ENCODE measurements at regions not wholly inside any gene's neighbourhood (a gene's known extent, or its start where the extent isn't known, plus 50 kb on each side); places are given as distances from the start of the nearest gene placed in this dataset.
"Not testable (repeated sequence)": the region's sequence is repeated elsewhere in the genome, so short reads cannot be mapped to it uniquely, and the experiment has no call there.

DNA sequence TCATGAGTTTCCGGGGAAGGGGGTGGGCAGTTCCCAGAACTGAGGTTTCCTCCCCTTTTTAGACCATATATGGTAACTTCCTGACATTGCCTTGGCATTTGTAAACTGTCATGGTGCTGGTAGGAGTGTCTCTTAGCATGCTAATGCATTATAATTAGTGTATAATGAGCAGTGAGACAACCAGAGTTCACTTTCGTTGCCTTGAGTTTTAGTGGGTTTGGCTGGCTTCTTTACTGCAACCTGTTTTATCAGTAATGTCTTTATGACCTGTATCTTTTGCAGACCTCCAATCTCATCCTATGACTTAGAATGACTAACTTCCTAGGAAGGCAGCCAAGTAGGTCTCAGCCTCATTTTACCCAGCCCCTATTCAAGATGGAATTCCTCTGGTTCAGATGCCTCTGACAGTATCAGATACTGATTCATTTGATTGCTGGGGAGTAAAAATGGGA lies 447.3 kb downstream of the XIRP2 start:
- no peak overlapping the region for H3K4me3 Mint-ChIP-seq
- TF ChIP-seq, protein P1, sequence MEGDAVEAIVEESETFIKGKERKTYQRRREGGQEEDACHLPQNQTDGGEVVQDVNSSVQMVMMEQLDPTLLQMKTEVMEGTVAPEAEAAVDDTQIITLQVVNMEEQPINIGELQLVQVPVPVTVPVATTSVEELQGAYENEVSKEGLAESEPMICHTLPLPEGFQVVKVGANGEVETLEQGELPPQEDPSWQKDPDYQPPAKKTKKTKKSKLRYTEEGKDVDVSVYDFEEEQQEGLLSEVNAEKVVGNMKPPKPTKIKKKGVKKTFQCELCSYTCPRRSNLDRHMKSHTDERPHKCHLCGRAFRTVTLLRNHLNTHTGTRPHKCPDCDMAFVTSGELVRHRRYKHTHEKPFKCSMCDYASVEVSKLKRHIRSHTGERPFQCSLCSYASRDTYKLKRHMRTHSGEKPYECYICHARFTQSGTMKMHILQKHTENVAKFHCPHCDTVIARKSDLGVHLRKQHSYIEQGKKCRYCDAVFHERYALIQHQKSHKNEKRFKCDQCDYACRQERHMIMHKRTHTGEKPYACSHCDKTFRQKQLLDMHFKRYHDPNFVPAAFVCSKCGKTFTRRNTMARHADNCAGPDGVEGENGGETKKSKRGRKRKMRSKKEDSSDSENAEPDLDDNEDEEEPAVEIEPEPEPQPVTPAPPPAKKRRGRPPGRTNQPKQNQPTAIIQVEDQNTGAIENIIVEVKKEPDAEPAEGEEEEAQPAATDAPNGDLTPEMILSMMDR (IDR thresholded peaks at IDR 0.05), result no peak

DNA sequence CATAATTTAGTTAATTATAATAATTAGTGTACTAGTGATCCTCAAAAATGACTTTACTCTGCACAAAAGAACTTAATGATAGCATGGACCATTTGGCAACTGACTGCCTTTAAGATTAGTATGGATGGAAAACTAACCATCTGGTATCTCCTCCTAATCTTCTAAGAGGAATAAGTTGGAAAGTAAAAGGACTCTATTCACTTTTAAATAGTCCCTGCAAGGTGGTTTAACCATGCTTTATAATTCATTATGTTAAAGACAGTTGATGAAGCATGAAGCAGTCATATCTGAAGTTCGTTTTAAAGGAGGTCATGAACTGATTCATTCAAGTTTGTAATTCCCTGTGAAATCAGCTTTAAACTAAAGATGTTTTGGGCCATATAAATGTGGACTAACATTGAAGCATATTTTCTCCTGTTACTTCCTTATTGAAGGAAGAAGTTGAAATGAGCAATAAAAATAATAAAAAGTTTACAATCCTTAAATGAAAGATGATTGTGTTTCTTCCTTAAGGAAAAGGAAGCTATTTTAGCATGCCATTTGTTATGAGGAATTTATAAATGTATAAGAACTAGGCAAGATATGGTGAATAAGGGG lies 446.0 kb downstream of the XIRP2 start:
- Mint-ChIP-seq H3K4me1 (ENCODE audit: low read depth) (no peaks in the 10 kb centered on the region), H3K36me3 (ENCODE audit: low read depth) (no peaks in the 10 kb centered on the region), H3K9me3 (peaks cover 32% of the 10 kb centered on the region), H3K4me3 (no peak overlapping the region), H3K27me3 (ENCODE audit: insufficient read depth) (no peaks in the 10 kb centered on the region), H3K27ac (no peak overlapping the region)
- TF ChIP-seq, protein P1 (IDR thresholded peaks at IDR 0.05), result no peak
- no peak for DNase-seq

More for the DNA sequence above, 447.3 kb downstream of the XIRP2 start:
- Mint-ChIP-seq H3K9me3 (peaks cover 28% of the 10 kb centered on the region), H3K27ac (no peak overlapping the region), H3K36me3 (ENCODE audit: low read depth) (no peaks in the 10 kb centered on the region), H3K4me1 (ENCODE audit: low read depth) (no peaks in the 10 kb centered on the region), H3K27me3 (ENCODE audit: insufficient read depth) (no peaks in the 10 kb centered on the region)
- no peak for DNase-seq

GRCh38 chr2:167333245-167333644 lies 445.0 kb downstream of the XIRP2 start:
- H3K27me3 Mint-ChIP-seq (ENCODE audit: insufficient read depth), result no peaks in the 10 kb centered on the region
- no peak overlapping the region for H3K4me3 Mint-ChIP-seq
- H3K4me1 Mint-ChIP-seq (ENCODE audit: low read depth), result no peaks in the 10 kb centered on the region
- H3K27ac Mint-ChIP-seq, result no peak overlapping the region
- peaks cover 38% of the 10 kb centered on the region for H3K9me3 Mint-ChIP-seq
- TF ChIP-seq, protein P1 (IDR thresholded peaks at IDR 0.05), result no peak
- no peaks in the 10 kb centered on the region for H3K36me3 Mint-ChIP-seq (ENCODE audit: low read depth)
- DNase-seq, result no peak

DNA sequence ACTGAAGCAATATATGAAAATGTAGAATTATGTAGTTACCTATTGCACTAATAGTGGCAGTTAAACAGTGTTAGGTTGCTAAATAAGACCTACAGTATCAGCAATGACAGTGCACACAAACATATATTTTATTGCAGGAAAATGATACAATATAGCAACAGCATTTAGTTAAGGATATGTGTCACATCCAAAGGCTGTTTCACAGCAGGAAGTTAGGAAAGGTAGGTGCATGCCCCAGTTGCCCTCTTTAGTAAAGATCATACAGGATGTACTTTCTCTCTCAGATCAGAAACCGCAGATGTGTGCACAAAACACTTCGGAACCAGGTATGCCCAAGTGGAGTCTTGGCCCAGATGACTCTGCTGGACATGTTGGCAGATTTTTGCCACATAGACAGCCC lies 444.1 kb downstream of the XIRP2 start:
- Mint-ChIP-seq H3K36me3 (ENCODE audit: low read depth) (no peaks in the 10 kb centered on the region), H3K4me3 (no peak overlapping the region), H3K27ac (no peak overlapping the region), H3K9me3 (peaks cover 46% of the 10 kb centered on the region), H3K4me1 (ENCODE audit: low read depth) (no peaks in the 10 kb centered on the region), H3K27me3 (ENCODE audit: insufficient read depth) (no peaks in the 10 kb centered on the region; the same call in 1 of the 2 replicates)
- TF ChIP-seq, protein P1 (IDR thresholded peaks at IDR 0.05), result no peak
- no peak for DNase-seq

DNA sequence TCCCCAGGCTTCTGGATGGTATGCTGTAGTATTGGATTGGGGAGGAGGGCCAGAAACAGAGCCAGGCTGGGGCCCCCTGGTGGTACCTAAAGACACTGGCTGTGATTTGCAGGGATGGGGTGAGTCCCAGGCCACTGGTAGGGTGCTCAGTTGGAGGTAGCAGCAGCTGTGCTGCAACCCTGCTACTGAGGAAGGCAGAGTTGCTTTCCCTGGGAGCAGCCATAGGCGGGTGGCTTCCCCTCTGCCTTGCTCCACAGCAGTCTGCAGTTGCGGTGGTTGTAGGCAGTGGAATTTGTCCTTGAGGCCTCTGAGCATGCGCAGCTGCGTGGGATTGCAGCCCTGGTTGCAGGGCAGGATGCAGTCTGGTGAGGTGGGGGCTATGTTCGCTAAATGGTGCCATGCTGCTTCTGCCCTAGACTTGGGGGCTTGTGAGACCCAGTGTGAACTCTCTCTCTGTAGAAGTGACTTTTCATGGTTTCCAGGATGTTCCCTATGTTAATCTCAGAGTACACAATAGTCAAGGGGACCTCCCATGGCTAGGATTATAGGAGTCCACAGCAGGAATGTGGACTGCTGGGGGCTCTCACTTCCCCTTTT lies 443.5 kb downstream of the XIRP2 start:
- H3K9me3 Mint-ChIP-seq, result peaks cover 48% of the 10 kb centered on the region
- DNase-seq, result no peak
- H3K36me3 Mint-ChIP-seq (ENCODE audit: low read depth), result no peaks in the 10 kb centered on the region
- H3K27ac Mint-ChIP-seq, result no peak overlapping the region
- no peaks in the 10 kb centered on the region; the same call in 1 of the 2 replicates for H3K27me3 Mint-ChIP-seq (ENCODE audit: insufficient read depth)
- H3K4me1 Mint-ChIP-seq (ENCODE audit: low read depth), result no peaks in the 10 kb centered on the region
- TF ChIP-seq, protein P1 (IDR thresholded peaks at IDR 0.05), result no peak
- H3K4me3 Mint-ChIP-seq, result no peak overlapping the region

GRCh38 chr2:167328808-167329207 lies 440.5 kb downstream of the XIRP2 start:
- H3K36me3 Mint-ChIP-seq (ENCODE audit: low read depth); H3K4me1 Mint-ChIP-seq (ENCODE audit: low read depth); H3K27ac Mint-ChIP-seq; H3K27me3 Mint-ChIP-seq (ENCODE audit: insufficient read depth); DNase-seq; H3K4me3 Mint-ChIP-seq: not testable (repeated sequence)
- H3K9me3 Mint-ChIP-seq, result peaks cover 51% of the 10 kb centered on the region

All from HFFc6 (cell line).